ENCODE measurements at regions not wholly inside any gene's neighbourhood (a gene's known extent, or its start where the extent isn't known, plus 50 kb on each side); places are given as distances from the start of the nearest gene placed in this dataset.

DNA sequence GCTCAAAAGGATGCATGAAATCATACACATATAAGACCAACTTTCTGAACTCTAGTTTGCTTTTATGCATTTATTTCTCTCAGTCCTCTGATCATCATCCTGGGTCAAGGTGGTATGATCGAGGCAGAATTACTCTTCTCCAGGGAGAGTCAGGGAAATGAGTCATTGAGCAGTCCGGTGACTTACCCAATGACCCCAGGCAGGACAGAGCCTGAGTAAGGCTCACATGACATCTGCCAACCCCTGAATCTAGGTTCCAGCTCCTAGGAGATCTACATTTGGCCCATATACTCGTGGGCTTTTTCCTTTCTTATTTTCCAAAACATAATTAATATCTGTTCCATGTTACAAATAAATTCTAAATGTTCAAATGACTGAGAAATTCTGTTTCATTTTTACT lies 502.3 kb downstream of the FOXO1 start:
- Histone ChIP-seq H3K4me3 (ENCODE audit: low read depth, low read length, poor library complexity, severe bottlenecking) (no peak overlapping the region), H3K27me3 (ENCODE audit: insufficient read depth, low read length) (no peaks in the 10 kb centered on the region), H3K4me1 (ENCODE audit: insufficient read depth, low read length, severe bottlenecking) (peaks cover 24% of the 10 kb centered on the region), H3K36me3 (ENCODE audit: insufficient read depth, low read length) (no peaks in the 10 kb centered on the region), H3K4me2 (ENCODE audit: low read length) (no peak overlapping the region), H3K27ac (ENCODE audit: low read depth, low read length, poor library complexity, severe bottlenecking) (no peak overlapping the region), H3K79me2 (ENCODE audit: insufficient read depth, low read length) (no peaks in the 10 kb centered on the region), H3K9me2 (ENCODE audit: low read depth, low read length) (no peaks in the 10 kb centered on the region), H4K20me1 (ENCODE audit: insufficient read depth, low read length) (no peaks in the 10 kb centered on the region), H3K9me3 (ENCODE audit: low read length) (no peaks in the 10 kb centered on the region), H2AFZ (ENCODE audit: low read length) (no peak overlapping the region), H3K9ac (ENCODE audit: low read length) (no peak overlapping the region), H3F3A (ENCODE audit: insufficient read depth, low read length) (no peaks in the 10 kb centered on the region)
- TF ChIP-seq, protein P1, sequence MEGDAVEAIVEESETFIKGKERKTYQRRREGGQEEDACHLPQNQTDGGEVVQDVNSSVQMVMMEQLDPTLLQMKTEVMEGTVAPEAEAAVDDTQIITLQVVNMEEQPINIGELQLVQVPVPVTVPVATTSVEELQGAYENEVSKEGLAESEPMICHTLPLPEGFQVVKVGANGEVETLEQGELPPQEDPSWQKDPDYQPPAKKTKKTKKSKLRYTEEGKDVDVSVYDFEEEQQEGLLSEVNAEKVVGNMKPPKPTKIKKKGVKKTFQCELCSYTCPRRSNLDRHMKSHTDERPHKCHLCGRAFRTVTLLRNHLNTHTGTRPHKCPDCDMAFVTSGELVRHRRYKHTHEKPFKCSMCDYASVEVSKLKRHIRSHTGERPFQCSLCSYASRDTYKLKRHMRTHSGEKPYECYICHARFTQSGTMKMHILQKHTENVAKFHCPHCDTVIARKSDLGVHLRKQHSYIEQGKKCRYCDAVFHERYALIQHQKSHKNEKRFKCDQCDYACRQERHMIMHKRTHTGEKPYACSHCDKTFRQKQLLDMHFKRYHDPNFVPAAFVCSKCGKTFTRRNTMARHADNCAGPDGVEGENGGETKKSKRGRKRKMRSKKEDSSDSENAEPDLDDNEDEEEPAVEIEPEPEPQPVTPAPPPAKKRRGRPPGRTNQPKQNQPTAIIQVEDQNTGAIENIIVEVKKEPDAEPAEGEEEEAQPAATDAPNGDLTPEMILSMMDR (IDR thresholded peaks at IDR 0.05; ENCODE audit: low read length), result no peak
- no peak for TF ChIP-seq EZH2 (IDR thresholded peaks at IDR 0.05; ENCODE audit: borderline replicate concordance, low read length)

DNA sequence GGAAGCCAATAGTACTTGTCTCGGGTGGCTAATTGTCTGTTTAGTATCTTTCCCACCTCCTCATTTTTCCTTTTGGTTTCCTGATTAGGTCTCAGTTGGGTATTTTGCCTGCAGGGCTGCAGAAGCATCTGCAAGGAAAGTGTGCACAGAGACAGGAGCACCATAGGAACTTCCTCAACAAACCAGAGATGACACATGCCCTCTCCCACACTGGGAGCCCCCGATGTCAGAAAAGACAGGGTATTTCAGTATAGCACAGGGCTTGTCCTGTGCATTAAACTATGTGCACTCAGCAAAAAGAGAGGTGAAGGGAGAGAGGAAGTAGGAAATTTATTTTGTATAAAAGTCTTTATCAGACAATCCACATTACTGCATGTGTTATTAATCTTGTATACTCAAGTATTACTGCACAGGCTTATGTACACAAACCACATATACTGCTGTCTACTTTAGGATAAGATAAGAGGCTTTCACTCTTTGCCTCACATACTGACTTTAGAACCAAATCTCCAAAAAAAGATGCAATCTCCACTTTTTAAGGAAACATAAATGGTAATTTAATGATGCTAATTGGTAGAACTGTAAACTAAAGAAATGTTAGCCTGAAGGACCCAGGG lies 501.0 kb downstream of the FOXO1 start:
- no peaks in the 10 kb centered on the region for H3K36me3 ChIP-seq (ENCODE audit: insufficient read depth, low read length)
- no peaks in the 10 kb centered on the region for H3K9me2 ChIP-seq (ENCODE audit: low read depth, low read length)
- H4K20me1 ChIP-seq (ENCODE audit: insufficient read depth, low read length), result no peaks in the 10 kb centered on the region
- no peak overlapping the region for H3K4me2 ChIP-seq (ENCODE audit: low read length)
- no peak overlapping the region for H3K4me3 ChIP-seq (ENCODE audit: low read depth, low read length, poor library complexity, severe bottlenecking)
- no peak for TF ChIP-seq EZH2 (IDR thresholded peaks at IDR 0.05; ENCODE audit: borderline replicate concordance, low read length)
- TF ChIP-seq, protein P1 (IDR thresholded peaks at IDR 0.05; ENCODE audit: low read length), result no peak
- peaks cover 17% of the 10 kb centered on the region for H3K4me1 ChIP-seq (ENCODE audit: insufficient read depth, low read length, severe bottlenecking)
- no peak overlapping the region for H3K9ac ChIP-seq (ENCODE audit: low read length)
- no peaks in the 10 kb centered on the region for H3K27me3 ChIP-seq (ENCODE audit: insufficient read depth, low read length)
- no peaks in the 10 kb centered on the region for H3F3A ChIP-seq (ENCODE audit: insufficient read depth, low read length)
- H3K9me3 ChIP-seq (ENCODE audit: low read length), result no peaks in the 10 kb centered on the region
- no peaks in the 10 kb centered on the region for H3K79me2 ChIP-seq (ENCODE audit: insufficient read depth, low read length)
- no peak overlapping the region for H3K27ac ChIP-seq (ENCODE audit: low read depth, low read length, poor library complexity, severe bottlenecking)
- no peak overlapping the region for H2AFZ ChIP-seq (ENCODE audit: low read length)

DNA sequence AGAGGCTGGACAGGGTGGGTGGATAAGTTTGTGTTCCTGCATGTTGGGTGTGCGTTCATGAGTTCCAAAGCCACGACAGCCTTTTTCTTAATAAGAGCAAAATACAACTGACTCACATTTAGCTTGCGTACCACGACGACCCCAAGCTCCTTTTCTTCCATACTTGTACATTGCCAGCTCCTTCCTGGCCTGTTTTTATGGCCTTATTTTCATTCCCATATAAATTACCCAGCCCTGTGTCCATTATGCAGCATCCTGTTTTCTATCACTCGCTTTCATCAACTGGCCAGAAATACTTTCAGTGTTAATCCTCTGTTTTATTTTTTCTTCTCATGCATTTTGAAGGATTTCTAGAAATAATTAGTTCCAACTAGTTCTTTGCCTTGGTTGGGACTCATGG lies 499.1 kb downstream of the FOXO1 start:
- Histone ChIP-seq H2AFZ (ENCODE audit: low read length) (no peak overlapping the region), H3K9me3 (ENCODE audit: low read length) (no peaks in the 10 kb centered on the region), H3F3A (ENCODE audit: insufficient read depth, low read length) (no peaks in the 10 kb centered on the region), H3K9ac (ENCODE audit: low read length) (no peak overlapping the region), H3K36me3 (ENCODE audit: insufficient read depth, low read length) (no peaks in the 10 kb centered on the region), H3K9me2 (ENCODE audit: low read depth, low read length) (no peaks in the 10 kb centered on the region), H3K4me2 (ENCODE audit: low read length) (no peak overlapping the region), H4K20me1 (ENCODE audit: insufficient read depth, low read length) (no peaks in the 10 kb centered on the region), H3K27me3 (ENCODE audit: insufficient read depth, low read length) (no peaks in the 10 kb centered on the region), H3K27ac (ENCODE audit: low read depth, low read length, poor library complexity, severe bottlenecking) (no peak overlapping the region), H3K4me3 (ENCODE audit: low read depth, low read length, poor library complexity, severe bottlenecking) (no peak overlapping the region), H3K79me2 (ENCODE audit: insufficient read depth, low read length) (no peaks in the 10 kb centered on the region), H3K4me1 (ENCODE audit: insufficient read depth, low read length, severe bottlenecking) (no peaks in the 10 kb centered on the region)
- TF ChIP-seq EZH2 (IDR thresholded peaks at IDR 0.05; ENCODE audit: borderline replicate concordance, low read length), result no peak
- TF ChIP-seq, protein P1 (IDR thresholded peaks at IDR 0.05; ENCODE audit: low read length), result no peak
